MCF 10A (cell line): ENCODE measurements at regions not wholly inside any gene's neighbourhood (a gene's known extent, or its start where the extent isn't known, plus 50 kb on each side); places are given as distances from the start of the nearest gene placed in this dataset.
"Not testable (repeated sequence)": the region's sequence is repeated elsewhere in the genome, so short reads cannot be mapped to it uniquely, and the experiment has no call there.

ENCODE experiments used
- BruUV-seq: library from RNA; stranded (reverse); fragments of 400-500 nt; replicated peaks from 2 replicates; lab custom pipeline; 2021; lab: Mats Ljungman, UMichigan
- CTCF ChIA-PET: fragments of 300-600 bp; sonication (Branson Sonifier 250); formaldehyde crosslinking; extraction: SDS; loops from one replicate; lab custom pipeline; 2021; ENCODE audit warnings: antibody characterized with exemption, inconsistent platforms; lab: Yijun Ruan, JAX
- POLR2A ChIA-PET: fragments of 300-600, 350-650 bp; sonication (Branson Sonifier 250); formaldehyde crosslinking; extraction: SDS; loops from one replicate; lab custom pipeline; 2020; ENCODE audit warnings: antibody characterized with exemption, inconsistent platforms; lab: Yijun Ruan, JAX
- DNase-seq: peaks from one replicate; pipeline ENCODE4 v3.0.0-alpha.2; 2018; ENCODE audit not compliant: unreplicated experiment
- H3K27ac Mint-ChIP-seq: one replicate; pipeline ENCODE4 v1.8.0; 2022; ENCODE audit warnings: mild to moderate bottlenecking, low read depth, mixed read lengths; ENCODE audit not compliant: unreplicated experiment
- H3K27me3 Mint-ChIP-seq: one replicate; pipeline ENCODE4 v1.8.0; 2022; ENCODE audit warnings: mixed read lengths; ENCODE audit not compliant: insufficient read depth, unreplicated experiment
- H3K36me3 Mint-ChIP-seq: one replicate; pipeline ENCODE4 v1.8.0; 2022; ENCODE audit warnings: mild to moderate bottlenecking, moderate library complexity, mixed read lengths; ENCODE audit not compliant: insufficient read depth, unreplicated experiment
- H3K4me1 Mint-ChIP-seq: one replicate; pipeline ENCODE4 v1.8.0; 2022; ENCODE audit warnings: mixed read lengths; ENCODE audit not compliant: insufficient read depth, unreplicated experiment
- H3K4me3 Mint-ChIP-seq: one replicate; pipeline ENCODE4 v1.8.0; 2022; ENCODE audit warnings: mild to moderate bottlenecking, moderate library complexity, mixed read lengths; ENCODE audit not compliant: unreplicated experiment
- H3K9me3 Mint-ChIP-seq: one replicate; pipeline ENCODE4 v1.8.0; 2022; ENCODE audit warnings: mixed read lengths; ENCODE audit not compliant: unreplicated experiment
- CTCF ChIP-seq: fragments of 200-600 bp; IDR thresholded peaks from one replicate; pipeline ENCODE4 v1.8.0; 2022; ENCODE audit warnings: antibody characterized with exemption, mild to moderate bottlenecking; ENCODE audit not compliant: unreplicated experiment
- intact Hi-C: fragments of 100-400 bp; cut with micrococcal nuclease; formaldehyde crosslinking; loops from 2 replicates; pipeline ENCODE4 v1.14.1; 2022

GRCh38 chr2:209259767-209260166 is 164.1 kb upstream of the MAP2 start:
- peaks cover 4% of the 10 kb centered on the region for H3K9me3 Mint-ChIP-seq
- intact Hi-C loops, result no loop called here
- ChIA-PET CTCF (no interaction called here), POLR2A (no interaction called here)
- H3K4me3 Mint-ChIP-seq, result no peak overlapping the region
- no peak overlapping the region for H3K27ac Mint-ChIP-seq
- H3K27me3 Mint-ChIP-seq, result no peaks in the 10 kb centered on the region
- DNase-seq, result peak; percentile 11
- TF ChIP-seq CTCF, result no peak
- BruUV-seq, result no TSS peak
- no peaks in the 10 kb centered on the region for H3K36me3 Mint-ChIP-seq
- no peaks in the 10 kb centered on the region for H3K4me1 Mint-ChIP-seq

GRCh38 chr2:209260281-209260680 is 163.6 kb upstream of the MAP2 start:
- intact Hi-C loops, result no loop called here
- BruUV-seq, result no TSS peak
- Mint-ChIP-seq H3K4me1 (no peaks in the 10 kb centered on the region), H3K27ac (no peak overlapping the region), H3K27me3 (no peaks in the 10 kb centered on the region), H3K9me3 (peaks cover 4% of the 10 kb centered on the region), H3K36me3 (no peaks in the 10 kb centered on the region), H3K4me3 (no peak overlapping the region)
- ChIA-PET CTCF (no interaction called here), POLR2A (no interaction called here)
- DNase-seq, result no peak
- no peak for TF ChIP-seq CTCF

GRCh38 chr2:209261366-209262053 is 162.3 kb upstream of the MAP2 start:
- DNase-seq, H3K4me1 Mint-ChIP-seq, intact Hi-C loops, H3K27ac Mint-ChIP-seq, CTCF ChIA-PET, H3K4me3 Mint-ChIP-seq, H3K9me3 Mint-ChIP-seq, H3K27me3 Mint-ChIP-seq, BruUV-seq, H3K36me3 Mint-ChIP-seq: not testable (repeated sequence)
- POLR2A ChIA-PET, result interaction anchor here (0.7 kb wide), 1 partner anchor 13 kb away, joined by 3 read pairs; no protein-coding TSS in a partner anchor

GRCh38 chr2:209269024-209269423 is 154.8 kb upstream of the MAP2 start:
- BruUV-seq, result no TSS peak

More at GRCh38 chr2:209269024-209269423, 154.8 kb upstream of the MAP2 start:
- ChIA-PET CTCF (interaction anchor here (0.7 to 0.8 kb wide), 2 partner anchors 79 to 146 kb away, joined by 3 read pairs; no protein-coding TSS in a partner anchor), POLR2A (no interaction called here)
- Mint-ChIP-seq H3K4me1 (no peaks in the 10 kb centered on the region), H3K36me3 (no peaks in the 10 kb centered on the region), H3K27me3 (no peaks in the 10 kb centered on the region), H3K27ac (no peak overlapping the region), H3K9me3 (no peaks in the 10 kb centered on the region), H3K4me3 (no peak overlapping the region)
- TF ChIP-seq CTCF, result no peak
- DNase-seq, result no peak
- intact Hi-C loops, result no loop called here
